Endodermal cell (in vitro differentiated cells): ENCODE measurements at regions not wholly inside any gene's neighbourhood (a gene's known extent, or its start where the extent isn't known, plus 50 kb on each side); places are given as distances from the start of the nearest gene placed in this dataset.
"Not testable (repeated sequence)": the region's sequence is repeated elsewhere in the genome, so short reads cannot be mapped to it uniquely, and the experiment has no call there.

Source experiments
- DNase-seq: peaks from one replicate; pipeline ENCODE4 v3.0.0-alpha.2; 2017
- H3K27ac ChIP-seq: 2 replicates; pipeline ENCODE4 v1.5.1; 2013; ENCODE audit warnings: mild to moderate bottlenecking, low read depth, low read length, moderate library complexity
- H3K27me3 ChIP-seq: 2 replicates; pipeline ENCODE4 v1.6.1; 2013; ENCODE audit warnings: mild to moderate bottlenecking, low read length, moderate library complexity; ENCODE audit not compliant: insufficient read depth, control insufficient read depth, poor library complexity, severe bottlenecking
- H3K36me3 ChIP-seq: 2 replicates; pipeline ENCODE4 v1.7.0; 2013; ENCODE audit warnings: mild to moderate bottlenecking, low read length, moderate library complexity; ENCODE audit not compliant: control insufficient read depth, insufficient read depth
- H3K4me1 ChIP-seq: one replicate; pipeline ENCODE4 v1.7.0; 2013; ENCODE audit warnings: low read length; ENCODE audit not compliant: control insufficient read depth, insufficient read depth
- H3K4me3 ChIP-seq: 2 replicates; pipeline ENCODE4 v1.5.1; 2013; ENCODE audit warnings: mild to moderate bottlenecking, low read length, moderate library complexity
- H3K9ac ChIP-seq: 2 replicates; pipeline ENCODE4 v1.6.1; 2013; ENCODE audit warnings: mild to moderate bottlenecking, low read length, moderate library complexity; ENCODE audit not compliant: poor library complexity, severe bottlenecking; ENCODE audit errors: extremely low read depth
- H3K9me3 ChIP-seq: 2 replicates; pipeline ENCODE4 v1.6.1; 2013; ENCODE audit warnings: mild to moderate bottlenecking, low read length, moderate library complexity; ENCODE audit not compliant: control insufficient read depth
- H3K27ac Mint-ChIP-seq: 2 replicates; pipeline ENCODE4 v1.8.0; 2020; ENCODE audit warnings: mixed read lengths
- H3K27me3 Mint-ChIP-seq: 2 replicates; pipeline ENCODE4 v1.8.0; 2021; ENCODE audit warnings: mild to moderate bottlenecking, mixed read lengths; ENCODE audit not compliant: insufficient read depth
- H3K36me3 Mint-ChIP-seq: 2 replicates; pipeline ENCODE4 v1.8.0; 2020; ENCODE audit warnings: low read depth, mixed read lengths
- H3K4me1 Mint-ChIP-seq: 2 replicates; pipeline ENCODE4 v1.8.0; 2020; ENCODE audit warnings: mixed read lengths
- H3K4me3 Mint-ChIP-seq: 2 replicates; pipeline ENCODE4 v1.8.0; 2020; ENCODE audit warnings: mild to moderate bottlenecking, moderate library complexity, mixed read lengths
- H3K9me3 Mint-ChIP-seq: 2 replicates; pipeline ENCODE4 v1.8.0; 2020; ENCODE audit warnings: mild to moderate bottlenecking, mixed read lengths
- WGBS, 2 experiments: methylation state at CpG; one replicate each; pipeline versions ENCODE4 v1.1.5 to v1.1.7; 2013; ENCODE audit warnings: missing lambda C conversion rate in 2 of 2, mixed read lengths in 1 of 2; ENCODE audit not compliant: insufficient coverage in 1 of 2, insufficient read length in 1 of 2; 5-methylcytosine and 5-hydroxymethylcytosine counted together
- TF ChIP-seq, protein P1 (sequence below): fragments of 200-600 bp; sonication (generic); conservative IDR thresholded peaks from 2 replicates; pipeline ENCODE4 v1.5.0; 2021; ENCODE audit warnings: antibody characterized with exemption, mild to moderate bottlenecking

DNA sequence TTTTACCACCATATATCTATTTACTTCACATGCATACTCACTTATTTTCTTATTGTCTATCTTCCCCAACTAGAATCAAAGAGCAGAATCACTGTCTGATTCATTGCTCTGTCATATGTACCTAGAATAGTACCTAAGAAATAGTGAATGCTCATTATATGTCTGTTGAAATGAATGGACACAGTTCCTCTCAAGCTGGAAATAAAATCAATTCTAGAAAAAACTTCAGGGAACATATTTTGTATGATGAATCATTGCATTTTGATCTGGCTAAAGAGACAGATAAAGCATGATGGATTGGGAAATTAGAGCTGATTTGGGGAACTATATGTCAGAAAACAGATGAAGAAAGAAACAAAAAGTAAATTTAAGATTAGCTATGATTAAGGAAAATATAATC is 623.3 kb downstream of the C12orf50 start:
- H3K4me3 ChIP-seq = no peak overlapping the region
- H3K9me3 ChIP-seq = peaks cover under 1% of the 10 kb centered on the region
- Mint-ChIP-seq H3K27me3 (no peaks in the 10 kb centered on the region), H3K36me3 (no peaks in the 10 kb centered on the region), H3K4me1 (peaks cover 3% of the 10 kb centered on the region), H3K4me3 (no peak overlapping the region), H3K9me3 (peaks cover 11% of the 10 kb centered on the region), H3K27ac (no peak overlapping the region)
- H3K4me1 ChIP-seq = no peaks in the 10 kb centered on the region
- H3K27me3 ChIP-seq = no peaks in the 10 kb centered on the region
- TF ChIP-seq, protein P1, sequence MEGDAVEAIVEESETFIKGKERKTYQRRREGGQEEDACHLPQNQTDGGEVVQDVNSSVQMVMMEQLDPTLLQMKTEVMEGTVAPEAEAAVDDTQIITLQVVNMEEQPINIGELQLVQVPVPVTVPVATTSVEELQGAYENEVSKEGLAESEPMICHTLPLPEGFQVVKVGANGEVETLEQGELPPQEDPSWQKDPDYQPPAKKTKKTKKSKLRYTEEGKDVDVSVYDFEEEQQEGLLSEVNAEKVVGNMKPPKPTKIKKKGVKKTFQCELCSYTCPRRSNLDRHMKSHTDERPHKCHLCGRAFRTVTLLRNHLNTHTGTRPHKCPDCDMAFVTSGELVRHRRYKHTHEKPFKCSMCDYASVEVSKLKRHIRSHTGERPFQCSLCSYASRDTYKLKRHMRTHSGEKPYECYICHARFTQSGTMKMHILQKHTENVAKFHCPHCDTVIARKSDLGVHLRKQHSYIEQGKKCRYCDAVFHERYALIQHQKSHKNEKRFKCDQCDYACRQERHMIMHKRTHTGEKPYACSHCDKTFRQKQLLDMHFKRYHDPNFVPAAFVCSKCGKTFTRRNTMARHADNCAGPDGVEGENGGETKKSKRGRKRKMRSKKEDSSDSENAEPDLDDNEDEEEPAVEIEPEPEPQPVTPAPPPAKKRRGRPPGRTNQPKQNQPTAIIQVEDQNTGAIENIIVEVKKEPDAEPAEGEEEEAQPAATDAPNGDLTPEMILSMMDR = no peak
- no peak overlapping the region for H3K9ac ChIP-seq
- H3K27ac ChIP-seq = no peak overlapping the region
- H3K36me3 ChIP-seq = no peaks in the 10 kb centered on the region
- DNase-seq = no peak

GRCh38 chr12:87394168-87394567 is 635.0 kb downstream of the C12orf50 start:
- 92 to 100% methylated on average over 1 to 4 of the region's 4 CpGs for WGBS, 2 experiments
- not testable (repeated sequence) for H3K27me3 ChIP-seq, H3K36me3 ChIP-seq, H3K27me3 Mint-ChIP-seq, H3K27ac Mint-ChIP-seq, H3K9ac ChIP-seq, H3K4me3 ChIP-seq, H3K27ac ChIP-seq, H3K4me1 Mint-ChIP-seq, H3K4me3 Mint-ChIP-seq, H3K4me1 ChIP-seq, DNase-seq, H3K36me3 Mint-ChIP-seq
- H3K9me3 ChIP-seq = peaks cover 24% of the 10 kb centered on the region
- peaks cover 61% of the 10 kb centered on the region for H3K9me3 Mint-ChIP-seq

DNA sequence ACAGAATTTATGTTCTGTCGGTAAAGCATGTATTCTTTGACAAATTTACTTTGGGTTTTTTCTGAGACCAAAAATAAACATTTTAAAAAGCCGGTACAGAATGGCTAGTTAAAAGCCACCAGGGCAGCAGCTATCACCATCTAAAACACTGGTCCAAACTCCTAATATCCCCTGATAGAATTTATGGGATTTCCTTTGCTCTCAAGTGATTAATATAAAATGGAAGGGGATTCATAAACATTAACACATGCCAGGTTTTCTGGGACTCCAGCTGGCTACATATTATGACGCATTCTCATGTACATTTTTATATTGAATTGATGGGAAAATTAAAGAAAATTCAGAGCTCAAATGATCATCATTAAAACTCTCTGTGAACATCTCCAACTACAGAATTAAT is 640.8 kb downstream of the C12orf50 start:
- Mint-ChIP-seq H3K27me3 (peaks cover 37% of the 10 kb centered on the region), H3K4me3 (no peak overlapping the region), H3K36me3 (peaks cover 2% of the 10 kb centered on the region), H3K9me3 (peaks cover 20% of the 10 kb centered on the region), H3K4me1 (peaks cover 14% of the 10 kb centered on the region), H3K27ac (no peak overlapping the region)
- no peak overlapping the region for H3K27ac ChIP-seq
- DNase-seq = no peak
- H3K27me3 ChIP-seq = peaks cover 26% of the 10 kb centered on the region
- H3K4me1 ChIP-seq = no peaks in the 10 kb centered on the region
- TF ChIP-seq, protein P1 = no peak
- no peak overlapping the region for H3K9ac ChIP-seq
- no peak overlapping the region for H3K4me3 ChIP-seq
- no peaks in the 10 kb centered on the region for H3K36me3 ChIP-seq
- H3K9me3 ChIP-seq = peaks cover 8% of the 10 kb centered on the region
- 97% methylated on average over 2 of the region's 3 CpGs; no CpG with 5 or more reads in 1 of the 2 experiments for WGBS, 2 experiments

GRCh38 chr12:87385322-87385721 is 643.9 kb downstream of the C12orf50 start:
- no peaks in the 10 kb centered on the region for H3K36me3 ChIP-seq
- Mint-ChIP-seq H3K27ac (no peak overlapping the region), H3K27me3 (peaks cover 45% of the 10 kb centered on the region)

More at GRCh38 chr12:87385322-87385721, 643.9 kb downstream of the C12orf50 start:
- Mint-ChIP-seq H3K36me3 (no peaks in the 10 kb centered on the region), H3K9me3 (peaks cover 6% of the 10 kb centered on the region), H3K4me3 (no peak overlapping the region), H3K4me1 (peaks cover 29% of the 10 kb centered on the region)
- H3K4me1 ChIP-seq = no peaks in the 10 kb centered on the region
- TF ChIP-seq, protein P1 = no peak
- no peak overlapping the region for H3K27ac ChIP-seq
- DNase-seq = no peak
- no peak overlapping the region for H3K4me3 ChIP-seq
- no peak overlapping the region for H3K9ac ChIP-seq
- peaks cover 26% of the 10 kb centered on the region for H3K27me3 ChIP-seq
- H3K9me3 ChIP-seq = no peaks in the 10 kb centered on the region
